H1 (cell line): ENCODE measurements at regions not wholly inside any gene's neighbourhood (a gene's known extent, or its start where the extent isn't known, plus 50 kb on each side); places are given as distances from the start of the nearest gene placed in this dataset.

Source experiments
- CTCF ChIA-PET: fragments of 300-600 bp; sonication (Branson Sonifier 250); formaldehyde crosslinking; loops from one replicate; lab custom pipeline; 2021; ENCODE audit not compliant: partially characterized antibody; lab: Charles Lee
- POLR2A ChIA-PET: fragments of 300-600 bp; sonication (Branson Sonifier 250); formaldehyde crosslinking; loops from one replicate; lab custom pipeline; 2021; ENCODE audit warnings: inconsistent platforms; ENCODE audit not compliant: partially characterized antibody; lab: Charles Lee
- DNase-seq, 2 experiments: peaks; one replicate each; pipeline versions ENCODE4 v3.0.0 to v3.0.0-alpha.2; 2010 to 2022; ENCODE audit warnings: low spot score in 2 of 2, low read depth in 1 of 2, mixed read lengths in 1 of 2
- FAIRE-seq: peaks from 2 replicates; lab custom pipeline; 2011; peaks lifted over from hg19 to GRCh38; lab: Jason Lieb, UNC
- H2AFZ ChIP-seq: 2 replicates; pipeline ENCODE4 v1.8.1; 2012; ENCODE audit warnings: low read length, inconsistent platforms
- H2AK5ac ChIP-seq: 2 replicates; pipeline ENCODE4 v1.6.1; 2013; ENCODE audit warnings: low read depth, low read length
- H2BK120ac ChIP-seq: replicated peaks from 2 replicates; pipeline ENCODE3; 2013; ENCODE audit warnings: low read depth, low read length, inconsistent platforms
- H2BK12ac ChIP-seq: 2 replicates; pipeline ENCODE4 v1.6.1; 2013; ENCODE audit warnings: low read depth, low read length
- H2BK15ac ChIP-seq: 2 replicates; pipeline ENCODE4 v1.6.1; 2013; ENCODE audit warnings: low read length
- H2BK20ac ChIP-seq: 2 replicates; pipeline ENCODE4 v1.6.1; 2013; ENCODE audit warnings: low read length
- H2BK5ac ChIP-seq: 2 replicates; pipeline ENCODE4 v1.6.1; 2013; ENCODE audit warnings: low read depth, low read length
- H3K14ac ChIP-seq: 2 replicates; pipeline ENCODE4 v1.6.1; 2013; ENCODE audit warnings: inconsistent platforms; ENCODE audit not compliant: insufficient read length
- H3K18ac ChIP-seq: 2 replicates; pipeline ENCODE4 v1.6.1; 2013; ENCODE audit warnings: low read length; ENCODE audit errors: extremely low read depth
- H3K23ac ChIP-seq: 2 replicates; pipeline ENCODE4 v1.6.1; 2013; ENCODE audit warnings: inconsistent platforms; ENCODE audit not compliant: insufficient read length
- H3K23me2 ChIP-seq: 2 replicates; pipeline ENCODE4 v1.6.1; 2013; ENCODE audit warnings: low read depth, low read length
- H3K27ac ChIP-seq: 2 replicates; pipeline ENCODE4 v1.6.1; 2011; ENCODE audit warnings: low read depth, low read length, inconsistent platforms
- H3K27me3 ChIP-seq, 4 experiments: replicated peaks in 1 of 4; 1 replicate in 1 of 4; 2 replicates in 3 of 4; pipeline versions ENCODE4 v1.6.1 to v1.8.1; 2011 to 2013; ENCODE audit warnings: low read length in 3 of 4, mild to moderate bottlenecking in 3 of 4, inconsistent platforms in 2 of 4, mixed read lengths in 2 of 4, moderate library complexity in 1 of 4; ENCODE audit not compliant: control insufficient read depth in 3 of 4, insufficient read depth in 3 of 4; ENCODE audit errors: extremely low read depth in 1 of 4
- H3K36me3 ChIP-seq, 4 experiments: 2 replicates each; pipeline versions ENCODE4 v1.6.1 to v1.8.1; 2011 to 2013; ENCODE audit warnings: mild to moderate bottlenecking in 4 of 4, low read length in 3 of 4, moderate library complexity in 2 of 4, control low read depth in 1 of 4, inconsistent platforms in 1 of 4; ENCODE audit not compliant: insufficient read depth in 4 of 4, control insufficient read depth in 2 of 4
- H3K4ac ChIP-seq: replicated peaks from 2 replicates; pipeline ENCODE3; 2013; ENCODE audit warnings: low read length, low read depth, mixed read lengths, inconsistent platforms; ENCODE audit not compliant: insufficient read length
- H3K4me1 ChIP-seq, 4 experiments: replicated peaks in 1 of 4; 1 replicate in 1 of 4; 2 replicates in 3 of 4; pipeline versions ENCODE4 v1.6.1 to v1.8.1; 2011 to 2013; ENCODE audit warnings: low read length in 3 of 4, inconsistent platforms in 2 of 4, mixed read lengths in 1 of 4; ENCODE audit not compliant: insufficient read depth in 4 of 4, control insufficient read depth in 3 of 4
- H3K4me2 ChIP-seq, 2 experiments: 2 replicates each; pipeline versions ENCODE4 v1.6.1 to v1.8.1; 2011 to 2013; ENCODE audit warnings: low read depth in 2 of 2, low read length in 2 of 2, control low read depth in 1 of 2, inconsistent platforms in 1 of 2, mild to moderate bottlenecking in 1 of 2; ENCODE audit not compliant: insufficient read depth in 1 of 2
- H3K4me3 ChIP-seq, 4 experiments: fragments of 200-600, 300-600 bp in 1 of 4; sonication (generic), shearing (Covaris generic), sonication (Bioruptor Twin) in 1 of 4; 2 replicates each; pipeline versions ENCODE4 v1.5.1 to v1.8.1; 2011 to 2016; ENCODE audit warnings: low read length in 4 of 4, low read depth in 3 of 4, control low read depth in 2 of 4, inconsistent platforms in 2 of 4, mild to moderate bottlenecking in 2 of 4, mixed read lengths in 1 of 4, moderate library complexity in 1 of 4; ENCODE audit not compliant: insufficient read depth in 2 of 4; ENCODE audit errors: extremely low read depth in 1 of 4
- H3K56ac ChIP-seq: replicated peaks from 2 replicates; pipeline ENCODE3; 2013; ENCODE audit warnings: low read depth, mild to moderate bottlenecking, mixed read lengths, low read length, inconsistent platforms; ENCODE audit not compliant: insufficient read length
- H3K79me1 ChIP-seq: 2 replicates; pipeline ENCODE4 v1.6.1; 2013; ENCODE audit warnings: low read depth, low read length, control low read depth
- H3K79me2 ChIP-seq, 2 experiments: 2 replicates each; pipeline versions ENCODE4 v1.6.1 to v1.8.1; 2012 to 2013; ENCODE audit warnings: low read length in 2 of 2, mild to moderate bottlenecking in 2 of 2, inconsistent platforms in 1 of 2; ENCODE audit not compliant: insufficient read depth in 2 of 2, control insufficient read depth in 1 of 2
- H3K9ac ChIP-seq, 4 experiments: replicated peaks in 1 of 4; 1 replicate in 1 of 4; 2 replicates in 3 of 4; pipeline versions ENCODE4 v1.6.1 to v1.8.1; 2011 to 2013; ENCODE audit warnings: low read depth in 3 of 4, low read length in 3 of 4, control low read depth in 2 of 4, mild to moderate bottlenecking in 2 of 4, moderate library complexity in 2 of 4, inconsistent platforms in 1 of 4; ENCODE audit errors: extremely low read depth in 1 of 4
- H3K9me3 ChIP-seq, 2 experiments: 2 replicates each; pipeline versions ENCODE4 v1.6.1 to v1.8.1; 2012 to 2013; ENCODE audit warnings: mild to moderate bottlenecking in 2 of 2, moderate library complexity in 2 of 2, control low read depth in 1 of 2, inconsistent platforms in 1 of 2, low read depth in 1 of 2, low read length in 1 of 2, mixed read lengths in 1 of 2; ENCODE audit not compliant: insufficient read depth in 2 of 2
- H4K20me1 ChIP-seq, 2 experiments: replicated peaks in 1 of 2; 2 replicates each; pipeline versions ENCODE3 to v1.8.1; 2011 to 2013; ENCODE audit warnings: inconsistent platforms in 2 of 2, low read length in 2 of 2, mild to moderate bottlenecking in 1 of 2; ENCODE audit not compliant: insufficient read depth in 2 of 2, control insufficient read depth in 1 of 2
- H4K5ac ChIP-seq: 2 replicates; pipeline ENCODE4 v1.6.1; 2013; ENCODE audit warnings: low read length, low read depth, mixed read lengths, inconsistent platforms; ENCODE audit not compliant: insufficient read length
- H4K8ac ChIP-seq: 2 replicates; pipeline ENCODE4 v1.8.0; 2013; ENCODE audit warnings: mild to moderate bottlenecking, moderate library complexity, low read length, inconsistent platforms; ENCODE audit not compliant: insufficient read depth; ENCODE audit errors: extremely low read depth
- H4K91ac ChIP-seq: replicated peaks from 2 replicates; pipeline ENCODE3; 2013; ENCODE audit warnings: low read length, mixed read lengths, inconsistent platforms; ENCODE audit not compliant: insufficient read length
- EZH2 ChIP-seq: fragments of 200-600 bp; sonication (generic); IDR thresholded peaks from 2 replicates; pipeline ENCODE4 v1.7.1; 2012; ENCODE audit warnings: low read depth, mild to moderate bottlenecking, moderate library complexity, low read length, inconsistent platforms; ENCODE audit not compliant: severe bottlenecking
- HDAC2 ChIP-seq, 2 experiments: fragments of 300-600 bp in 1 of 2; sonication (generic) in 1 of 2; IDR thresholded peaks; 2 replicates each; pipeline ENCODE4 v1.6.1; 2011 to 2012; ENCODE audit warnings: low read depth in 2 of 2, low read length in 2 of 2, mild to moderate bottlenecking in 2 of 2, moderate library complexity in 2 of 2, borderline replicate concordance in 1 of 2, inconsistent platforms in 1 of 2
- KDM5A ChIP-seq: fragments of 200-600 bp; IDR thresholded peaks from 2 replicates; pipeline ENCODE4 v1.7.1; 2012; ENCODE audit warnings: mild to moderate bottlenecking, low read length, inconsistent platforms, mixed read lengths
- MAX ChIP-seq: IDR thresholded peaks from 2 replicates; pipeline ENCODE4 v1.6.1; 2012; ENCODE audit warnings: inconsistent platforms
- POU5F1 ChIP-seq: IDR thresholded peaks from 2 replicates; pipeline ENCODE4 v1.6.1; 2011; ENCODE audit warnings: low read depth, mild to moderate bottlenecking, low read length, moderate library complexity
- WGBS, 2 experiments: shearing (Covaris generic) in 1 of 2; methylation state at CpG; one replicate each; pipeline versions ENCODE4 v1.1.6 to v1.1.7; 2013 to 2015; ENCODE audit warnings: low lambda C conversion rate in 2 of 2, mixed read lengths in 2 of 2, inconsistent platforms in 1 of 2, low coverage in 1 of 2, missing lambda C conversion rate in 1 of 2; ENCODE audit not compliant: insufficient replicate concordance in 2 of 2, insufficient coverage in 1 of 2, insufficient read length in 1 of 2; ENCODE audit errors: extremely low coverage in 1 of 2, missing lambda C conversion rate in 1 of 2; 5-methylcytosine and 5-hydroxymethylcytosine counted together

GRCh38 chr5:158285698-158286097 is 426.8 kb upstream of the CLINT1 start:
- H3K18ac ChIP-seq: no peak overlapping the region
- FAIRE-seq (no peak), DNase-seq (no peak)
- H3K23ac ChIP-seq: no peak overlapping the region
- no peak overlapping the region for H3K4me2 ChIP-seq
- H3K4me1 ChIP-seq: no peaks in the 10 kb centered on the region
- no peaks in the 10 kb centered on the region for H3K27me3 ChIP-seq
- H3K36me3 ChIP-seq: no peaks in the 10 kb centered on the region
- H3K4ac ChIP-seq: no peak overlapping the region
- H2BK12ac ChIP-seq: no peak overlapping the region
- H3K14ac ChIP-seq: no peak overlapping the region
- WGBS, 2 experiments: 87% methylated on average over 6 of the region's 6 CpGs; no CpG with 5 or more reads in 1 of the 2 experiments
- H2BK120ac ChIP-seq: no peak overlapping the region
- no peak overlapping the region for H2BK5ac ChIP-seq
- H4K8ac ChIP-seq: no peak overlapping the region; the same call in 1 of the 2 replicates
- no peak overlapping the region for H3K4me3 ChIP-seq
- H4K20me1 ChIP-seq: no peaks in the 10 kb centered on the region
- no peak overlapping the region for H4K5ac ChIP-seq
- no peak overlapping the region for H4K91ac ChIP-seq
- ChIA-PET CTCF (interaction anchor here (0.8 to 1.5 kb wide), 4 partner anchors 13 to 414 kb away, joined by 3 read pairs; no protein-coding TSS in a partner anchor), POLR2A (no interaction called here)
- H2AFZ ChIP-seq: no peak overlapping the region
- no peak overlapping the region for H2AK5ac ChIP-seq
- H3K9ac ChIP-seq: no peak overlapping the region
- no peaks in the 10 kb centered on the region; the same call in 1 of the 2 replicates for H3K79me1 ChIP-seq
- H3K27ac ChIP-seq: no peak overlapping the region
- no peak overlapping the region for H3K56ac ChIP-seq
- no peak overlapping the region for H2BK20ac ChIP-seq
- no peaks in the 10 kb centered on the region for H3K23me2 ChIP-seq
- H2BK15ac ChIP-seq: no peak overlapping the region
- TF ChIP-seq EZH2 (no peak), HDAC2 (IDR thresholded peaks at IDR 0.05; ENCODE audit: borderline replicate concordance in 1 of 2, low read depth in 2 of 2, low read length in 2 of 2) (no peak), KDM5A (no peak), POU5F1 (no peak), MAX (no peak)
- H3K9me3 ChIP-seq: no peaks in the 10 kb centered on the region
- H3K79me2 ChIP-seq: no peaks in the 10 kb centered on the region
